NCI-H1048 (cell line): ENCODE measurements at regions not wholly inside any gene's neighbourhood (a gene's known extent, or its start where the extent isn't known, plus 50 kb on each side); places are given as distances from the start of the nearest gene placed in this dataset.
"Not testable (repeated sequence)": the region's sequence is repeated elsewhere in the genome, so short reads cannot be mapped to it uniquely, and the experiment has no call there.

Experiments used
- DNase-seq: peaks from one replicate; lab custom pipeline; 2025; lab: John Stamatoyannopoulos, UW

DNA sequence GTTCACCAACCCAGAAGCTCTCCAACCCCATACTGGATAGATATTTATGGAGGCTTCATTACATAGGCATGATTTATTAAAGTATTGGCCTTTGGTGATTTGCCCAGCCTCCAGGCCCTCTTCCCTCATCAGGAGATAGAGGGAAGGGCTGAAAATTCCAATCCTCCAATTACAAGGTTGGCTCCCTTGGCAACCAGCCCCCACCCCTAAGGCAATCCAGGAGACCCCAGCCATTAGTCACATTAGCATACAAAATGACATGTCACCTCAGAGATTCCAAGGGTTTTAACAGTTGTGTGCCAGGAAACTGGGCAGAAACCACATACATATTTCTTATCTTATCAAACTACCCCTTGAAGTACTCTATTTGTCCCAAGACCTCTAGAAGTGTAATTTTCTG, 210.0 kb downstream of the HINT1 start:
- no peak for DNase-seq

DNA sequence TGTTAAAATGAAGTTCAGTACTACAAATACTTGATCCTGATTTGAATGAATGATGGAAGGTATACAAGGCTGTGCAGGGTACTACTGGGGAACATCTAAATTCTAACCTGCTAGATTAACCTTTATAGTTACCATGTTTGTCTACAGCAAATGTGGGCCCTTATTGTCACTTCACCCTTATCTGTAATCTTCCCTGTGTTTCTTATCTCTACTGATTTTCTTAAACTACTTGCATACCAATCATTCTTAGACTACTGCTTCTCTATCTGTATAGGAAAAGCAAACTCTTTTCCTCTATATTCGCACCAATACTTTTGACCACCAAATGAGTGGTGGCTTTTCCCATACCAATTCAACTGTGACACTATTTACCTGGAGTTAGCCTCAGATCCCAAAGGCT, 210.7 kb downstream of the HINT1 start:
- DNase-seq = no peak

DNA sequence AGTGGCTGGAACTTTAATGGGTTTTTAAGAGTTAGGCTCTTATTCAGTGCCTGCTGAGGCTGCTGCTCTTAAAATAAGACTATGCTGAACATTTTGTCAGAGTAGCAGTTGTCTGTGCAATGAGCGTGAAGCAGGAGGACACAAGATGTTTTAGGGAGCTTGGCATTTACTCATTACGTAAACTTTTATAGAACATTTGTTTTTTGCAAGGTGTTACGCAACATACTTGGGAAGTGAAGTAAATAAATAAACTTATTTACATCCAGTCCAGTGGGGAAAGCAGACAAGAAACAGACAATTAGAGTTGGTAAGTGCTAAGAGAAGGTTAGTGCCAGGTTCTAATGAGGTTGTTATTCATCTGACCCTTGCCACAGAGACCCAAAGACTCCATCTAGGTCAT, 226.0 kb downstream of the HINT1 start:
- no peak for DNase-seq

DNA sequence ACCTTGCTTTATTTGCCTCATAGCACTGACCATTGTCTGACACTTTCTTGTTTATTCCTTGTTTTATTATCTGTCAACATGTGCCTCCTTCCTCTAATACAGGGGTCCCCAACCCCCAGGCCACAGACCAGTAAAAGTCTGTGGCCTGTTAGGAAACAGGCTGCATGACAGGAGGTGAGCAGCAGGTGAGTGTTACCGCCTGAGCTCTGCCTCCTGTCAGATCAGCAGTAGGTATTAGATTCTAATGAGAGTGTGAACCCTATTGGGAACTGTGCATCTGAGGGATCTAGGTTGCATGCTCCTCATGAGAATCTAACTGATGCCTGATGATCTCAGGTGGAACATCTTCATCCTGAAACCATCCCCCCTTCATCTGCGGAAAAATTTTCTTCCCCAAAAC, 228.0 kb downstream of the HINT1 start:
- DNase-seq = no peak

DNA sequence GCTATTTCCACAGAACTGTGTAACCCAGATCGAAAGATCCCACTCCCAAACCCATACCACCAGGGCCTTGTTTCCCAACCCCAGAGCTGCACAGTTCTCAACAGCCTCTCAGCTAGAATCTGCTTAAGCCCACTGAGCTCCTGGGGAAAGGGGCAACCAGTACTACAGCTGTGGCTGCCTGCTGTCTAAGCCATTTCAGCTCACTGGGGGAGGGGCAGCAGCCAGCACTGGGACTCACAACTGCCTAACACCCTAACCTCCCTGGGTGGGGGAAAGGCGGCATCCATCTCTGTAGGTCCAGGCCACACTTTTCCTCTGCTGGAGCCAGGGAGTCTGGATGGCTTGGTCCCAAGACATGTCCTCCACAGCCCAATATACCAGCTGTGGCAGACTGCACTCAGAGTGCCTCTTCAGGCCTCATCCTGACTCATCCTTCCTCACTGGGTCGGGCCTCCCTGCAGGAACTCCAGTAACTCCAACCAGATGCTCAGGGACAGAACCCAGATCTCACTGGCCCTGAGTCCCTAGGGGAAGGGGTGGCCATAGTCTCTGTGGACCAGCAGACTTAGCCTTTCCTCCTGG, 241.4 kb downstream of the HINT1 start:
- no peak for DNase-seq

DNA sequence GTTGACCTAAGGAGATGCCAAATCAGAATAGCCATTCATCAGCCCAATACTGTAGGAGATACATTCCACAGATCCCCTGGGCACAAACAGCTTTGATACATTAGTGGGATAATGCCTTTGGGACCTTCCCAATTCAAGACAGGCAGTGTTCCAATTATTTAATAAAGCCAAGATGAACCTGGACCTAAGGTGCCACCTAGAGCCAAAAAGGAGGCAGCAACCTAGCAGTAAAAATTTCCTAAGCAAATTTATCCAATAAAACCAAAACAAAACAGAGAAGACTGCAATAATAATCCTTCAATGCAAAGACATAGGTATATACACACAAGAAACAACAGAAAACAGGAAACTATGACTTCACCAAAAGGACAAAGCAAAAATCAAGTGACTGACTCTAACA, 253.0 kb downstream of the HINT1 start:
- no peak for DNase-seq

DNA sequence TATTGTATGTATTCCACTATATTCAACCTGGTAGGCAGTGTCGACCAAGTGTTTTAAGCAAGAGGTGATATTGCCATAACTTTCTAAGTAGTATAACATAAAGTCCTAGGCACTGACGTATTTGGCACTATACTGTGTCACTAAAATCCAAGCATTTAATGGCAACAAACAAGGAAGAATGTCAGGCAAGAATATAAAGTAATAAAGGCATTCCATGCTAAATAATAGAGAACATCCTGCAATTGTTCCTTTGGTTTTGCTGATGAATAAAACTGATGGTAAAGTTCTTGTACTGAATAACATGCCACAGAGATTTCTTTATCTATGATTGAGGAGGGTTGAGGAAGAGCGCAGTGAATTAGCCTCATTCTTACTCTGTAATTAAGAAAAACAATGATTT, 256.9 kb downstream of the HINT1 start:
- DNase-seq = no peak

DNA sequence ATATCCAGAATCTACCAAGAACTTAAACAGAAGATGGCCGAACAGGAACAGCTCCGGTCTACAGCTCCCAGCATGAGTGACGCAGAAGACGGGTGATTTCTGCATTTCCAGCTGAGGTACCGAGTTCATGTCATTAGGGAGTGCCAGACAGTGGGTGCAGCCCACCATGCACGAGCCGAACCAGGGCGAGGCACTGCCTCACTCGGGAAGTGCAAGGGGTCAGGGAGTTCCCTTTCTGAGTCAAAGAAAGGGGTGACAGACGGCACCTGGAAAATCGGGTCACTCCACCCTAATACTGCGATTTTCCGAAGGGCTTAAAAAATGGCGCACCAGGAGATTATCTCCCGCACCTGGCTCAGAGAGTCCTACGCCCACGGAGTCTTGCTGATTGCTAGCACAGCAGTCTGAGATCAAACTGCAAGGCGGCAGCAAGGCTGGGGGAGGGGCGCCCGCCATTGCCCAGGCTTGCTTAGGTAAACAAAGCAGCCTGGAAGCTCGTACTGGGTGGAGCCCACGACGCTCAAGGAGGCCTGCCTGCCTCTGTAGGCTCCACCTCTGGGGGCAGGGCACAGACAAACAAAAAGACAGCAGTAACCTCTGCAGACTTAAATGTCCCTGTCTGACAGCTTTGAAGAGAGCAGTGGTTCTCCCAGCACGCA, 267.4 kb downstream of the HINT1 start:
- not testable (repeated sequence) for DNase-seq

DNA sequence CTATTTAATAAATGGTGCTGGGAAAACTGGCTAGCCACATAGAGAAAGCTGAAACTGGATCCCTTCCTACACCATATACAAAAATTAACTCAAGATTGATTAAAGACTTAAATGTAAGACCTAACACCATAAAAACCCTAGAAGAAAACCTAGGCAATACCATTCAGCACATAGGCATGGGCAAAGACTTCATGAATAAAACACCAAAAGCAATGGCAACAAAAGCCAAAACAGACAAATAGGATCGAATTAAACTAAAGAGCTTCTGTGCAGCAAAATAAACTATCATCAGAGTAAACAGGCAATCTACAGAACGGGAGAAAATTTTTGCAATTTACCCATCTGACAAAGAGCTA, 267.9 kb downstream of the HINT1 start:
- not testable (repeated sequence) for DNase-seq

DNA sequence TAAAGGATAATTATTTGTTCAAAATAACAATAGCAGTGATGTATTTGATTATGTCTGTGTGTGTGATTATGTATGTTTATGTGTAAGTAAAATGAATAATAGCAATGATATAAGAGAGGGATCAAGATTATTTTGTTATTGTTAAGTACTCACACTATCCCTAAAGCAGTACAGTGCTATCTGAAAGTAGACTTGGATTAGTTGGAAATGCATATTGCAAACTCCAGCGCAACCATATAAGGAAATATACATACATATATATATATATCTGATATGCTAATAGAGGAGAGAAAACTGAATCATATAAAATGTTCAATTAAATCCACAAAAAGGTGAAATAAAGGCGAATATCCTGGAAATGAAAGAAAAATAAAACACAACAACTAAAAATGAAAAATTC, 268.4 kb downstream of the HINT1 start:
- no peak for DNase-seq

DNA sequence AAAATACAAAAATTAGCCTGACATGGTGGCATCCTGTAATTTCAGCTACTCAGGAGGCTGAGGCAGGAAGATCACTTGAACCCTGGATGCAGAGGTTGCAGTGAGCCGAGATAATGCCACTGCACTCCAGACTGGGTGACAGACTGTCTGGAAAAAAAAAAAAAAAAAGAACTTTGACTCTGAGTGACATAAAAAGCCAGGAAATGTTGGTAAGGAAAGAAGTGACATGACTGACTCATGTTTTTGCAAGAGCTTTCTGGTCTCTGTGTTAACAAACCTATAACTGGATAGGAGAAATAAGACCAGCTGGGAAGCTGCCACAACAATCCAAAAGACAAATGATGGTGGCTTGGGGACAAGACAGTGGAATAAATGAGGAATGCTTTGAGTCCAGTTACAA, 272.1 kb downstream of the HINT1 start:
- no peak for DNase-seq

DNA sequence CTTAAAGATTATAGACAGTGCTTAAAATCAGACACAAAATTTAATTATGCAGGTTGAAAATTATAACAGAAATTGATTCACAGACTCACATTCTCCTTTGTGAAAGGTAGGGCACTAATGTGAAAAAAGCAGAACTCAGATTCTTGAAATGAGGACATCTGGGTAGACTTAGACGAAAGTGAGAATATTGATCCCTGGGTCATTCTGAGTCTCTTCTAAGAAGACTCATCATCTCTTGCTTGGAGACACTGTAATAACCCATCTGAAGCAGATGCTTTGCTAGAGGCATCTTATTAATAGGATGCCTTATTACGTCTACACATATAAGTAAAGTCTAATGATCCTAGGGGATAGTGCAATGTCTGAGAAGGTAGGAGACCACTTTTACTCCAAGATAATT, 274.4 kb downstream of the HINT1 start:
- DNase-seq = no peak

DNA sequence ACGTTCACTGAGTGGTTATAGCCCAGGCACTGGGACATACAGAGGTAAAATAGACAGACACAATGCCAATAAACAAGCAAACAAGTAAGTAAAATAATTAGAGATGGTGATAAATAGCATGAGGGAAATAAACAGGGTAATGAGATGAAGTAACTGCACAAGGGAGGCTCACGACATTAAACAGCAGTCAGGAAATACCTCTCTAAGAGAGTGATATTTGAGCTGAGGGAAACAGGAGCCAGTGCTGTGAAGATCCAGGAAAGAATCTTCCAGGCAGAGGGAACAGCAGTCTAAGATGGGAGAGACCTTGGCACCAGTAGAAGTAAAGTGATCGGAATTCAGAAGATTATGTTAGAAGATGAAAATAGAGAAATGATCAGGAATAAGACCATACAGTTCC, 279.4 kb downstream of the HINT1 start:
- no peak for DNase-seq

DNA sequence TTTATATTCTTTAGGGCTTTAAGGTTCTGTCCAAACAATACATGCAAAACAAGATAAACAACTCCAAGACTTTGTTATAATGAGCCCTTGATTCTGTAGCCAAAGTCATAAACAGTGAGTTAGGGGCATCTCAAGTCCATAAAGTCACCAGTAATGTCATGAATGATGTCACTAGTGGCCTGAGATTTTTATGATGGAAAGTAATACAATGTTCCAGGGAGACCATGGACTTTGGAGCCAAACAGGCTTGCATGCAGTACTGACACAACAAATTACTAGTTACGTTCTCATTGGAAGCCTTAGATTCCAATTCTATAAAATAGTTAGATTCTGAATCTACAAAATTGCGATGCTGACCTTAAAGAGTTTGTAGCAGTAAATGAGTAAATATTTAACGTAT, 280.0 kb downstream of the HINT1 start:
- no peak for DNase-seq

DNA sequence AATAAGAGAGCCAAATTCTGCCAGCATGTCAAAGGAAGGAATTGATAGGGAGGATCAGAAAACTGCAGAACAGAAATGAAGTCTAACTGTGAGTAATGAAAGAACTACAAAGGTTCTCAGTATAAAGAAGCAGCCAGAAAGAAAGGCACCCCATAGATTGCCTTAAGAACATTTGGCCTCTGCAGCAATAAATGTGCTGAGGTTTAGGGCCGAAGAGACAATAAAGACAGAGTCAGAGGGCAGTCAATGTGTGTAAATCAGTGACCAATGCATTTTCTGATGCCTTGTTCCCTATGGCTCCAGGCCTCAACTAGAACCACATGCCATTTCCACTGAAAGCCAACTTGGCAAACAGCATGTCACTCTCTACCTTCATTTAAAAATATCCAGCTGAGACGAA, 281.0 kb downstream of the HINT1 start:
- no peak for DNase-seq

DNA sequence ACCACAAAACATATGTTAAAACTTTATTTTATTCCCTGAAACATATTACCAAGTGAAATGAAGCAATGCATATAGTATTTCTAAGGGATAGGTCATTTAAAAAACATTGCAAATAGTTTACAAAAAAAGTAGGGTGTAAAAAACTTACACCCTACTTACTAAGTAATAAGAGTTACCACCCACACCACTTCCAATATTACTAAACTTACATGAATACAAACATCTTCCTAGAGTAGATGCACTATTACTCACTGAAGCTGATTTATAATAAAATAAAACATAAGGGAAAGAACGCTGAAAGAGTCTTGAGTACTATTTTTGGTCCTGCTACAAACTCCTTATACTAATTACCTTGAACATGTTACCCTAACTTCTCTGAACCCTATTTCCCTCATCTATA, 289.4 kb downstream of the HINT1 start:
- DNase-seq = no peak

DNA sequence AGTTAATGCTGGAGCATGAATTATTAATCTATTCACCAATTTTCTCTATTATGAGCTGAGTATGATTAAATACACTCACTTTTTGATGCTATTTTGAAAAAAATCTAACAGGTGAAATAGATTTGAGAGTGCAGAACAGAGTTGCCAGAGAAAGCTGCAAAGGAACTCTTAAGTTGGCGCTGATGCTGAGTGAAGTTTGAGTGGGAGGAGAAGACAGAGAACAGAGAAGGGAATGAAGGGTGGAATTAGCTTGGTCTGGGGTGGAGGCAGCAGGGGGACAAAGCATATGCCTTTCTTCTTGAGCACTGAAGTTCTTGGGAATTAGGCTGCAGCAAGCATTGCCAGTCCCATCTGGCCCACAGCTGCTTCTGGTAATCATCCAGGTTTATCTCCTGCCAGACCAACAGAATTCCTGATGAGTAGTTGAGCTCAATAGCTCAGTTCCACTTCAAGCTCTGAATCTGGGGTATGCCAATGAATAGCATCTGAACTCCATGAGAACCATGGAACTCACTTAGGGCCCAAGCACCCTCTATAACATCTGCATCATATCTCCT, 290.1 kb downstream of the HINT1 start:
- no peak for DNase-seq

DNA sequence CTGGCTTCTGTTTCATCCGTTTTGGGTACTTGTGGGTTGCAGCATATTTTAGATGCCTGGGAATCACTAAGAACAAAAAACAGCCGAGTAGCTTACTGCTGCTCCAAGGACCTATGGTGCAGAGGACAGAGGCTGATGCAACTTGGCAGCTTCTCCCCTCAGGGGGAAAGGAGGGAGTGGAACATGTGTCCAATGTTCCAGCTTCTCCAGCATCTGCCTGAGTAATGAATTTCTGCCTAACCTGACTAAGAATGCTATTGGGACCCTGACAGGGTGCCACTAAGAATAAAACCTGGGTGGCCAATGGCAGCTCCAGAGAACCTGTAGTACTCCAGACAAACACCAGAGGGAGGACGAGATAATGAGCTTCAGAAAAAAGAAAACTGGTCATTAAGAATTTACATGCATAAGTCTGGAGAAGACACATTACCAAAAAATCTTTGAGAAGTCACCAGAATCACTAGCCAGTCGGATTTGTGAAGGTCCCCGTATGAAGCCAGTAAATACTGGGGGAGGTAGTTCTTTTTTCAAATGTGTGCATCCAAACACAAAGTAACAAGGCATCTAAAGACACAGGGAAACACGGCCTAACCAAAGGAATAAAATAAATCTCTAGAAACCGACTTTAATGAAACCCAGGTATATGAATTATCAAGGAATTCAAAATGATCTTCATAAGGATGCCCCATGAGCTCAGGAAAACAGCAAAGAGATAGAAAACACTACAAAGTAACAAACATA, 293.5 kb downstream of the HINT1 start:
- DNase-seq = no peak

DNA sequence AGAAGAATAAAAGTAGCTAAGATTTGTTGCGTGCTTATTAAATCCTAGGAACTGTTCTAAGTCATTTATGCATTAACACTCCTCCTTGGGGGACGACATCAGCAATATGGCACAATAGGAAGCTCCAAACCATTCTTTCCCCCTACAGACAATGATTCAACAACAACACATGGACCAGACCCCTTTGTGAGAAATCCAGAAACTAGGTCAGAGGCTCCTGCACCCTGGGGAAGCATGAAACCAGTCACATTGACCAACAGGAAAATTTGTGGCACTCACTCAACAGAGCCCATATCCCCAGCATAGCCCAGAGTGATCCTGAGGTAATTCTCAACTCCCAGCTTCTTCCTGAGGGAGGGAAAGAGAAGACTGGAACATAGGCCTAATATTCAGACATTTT, 294.4 kb downstream of the HINT1 start:
- DNase-seq = no peak

DNA sequence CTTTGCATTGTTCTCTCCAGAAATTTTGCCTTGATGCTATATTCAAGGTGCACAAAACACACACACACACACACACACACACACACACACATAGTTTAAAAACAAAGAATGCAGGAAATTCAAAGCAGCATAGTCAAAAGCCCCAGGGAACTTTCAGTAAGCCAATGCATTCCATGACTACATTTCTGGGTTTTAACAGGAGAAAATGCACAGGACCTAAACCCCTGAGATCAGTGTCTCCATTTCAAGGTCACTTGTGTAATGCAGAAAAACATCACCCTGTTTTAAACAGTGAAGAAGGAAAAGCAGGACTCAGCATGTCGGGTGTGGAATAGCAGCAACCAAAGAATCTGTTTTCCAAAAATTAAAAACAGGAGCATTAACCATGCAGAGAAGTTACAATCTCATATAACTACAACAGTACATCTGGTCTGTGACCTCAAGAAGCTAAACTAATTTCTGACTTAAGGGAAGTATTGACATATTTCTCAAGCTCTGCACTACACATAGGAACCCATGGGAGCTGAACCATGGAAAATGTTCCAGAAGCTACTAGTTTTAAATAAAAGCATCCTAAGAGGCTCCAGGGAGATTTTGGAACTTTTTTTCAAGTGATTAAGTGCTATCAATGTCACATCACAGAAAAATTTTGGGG, 296.7 kb downstream of the HINT1 start:
- DNase-seq = no peak

DNA sequence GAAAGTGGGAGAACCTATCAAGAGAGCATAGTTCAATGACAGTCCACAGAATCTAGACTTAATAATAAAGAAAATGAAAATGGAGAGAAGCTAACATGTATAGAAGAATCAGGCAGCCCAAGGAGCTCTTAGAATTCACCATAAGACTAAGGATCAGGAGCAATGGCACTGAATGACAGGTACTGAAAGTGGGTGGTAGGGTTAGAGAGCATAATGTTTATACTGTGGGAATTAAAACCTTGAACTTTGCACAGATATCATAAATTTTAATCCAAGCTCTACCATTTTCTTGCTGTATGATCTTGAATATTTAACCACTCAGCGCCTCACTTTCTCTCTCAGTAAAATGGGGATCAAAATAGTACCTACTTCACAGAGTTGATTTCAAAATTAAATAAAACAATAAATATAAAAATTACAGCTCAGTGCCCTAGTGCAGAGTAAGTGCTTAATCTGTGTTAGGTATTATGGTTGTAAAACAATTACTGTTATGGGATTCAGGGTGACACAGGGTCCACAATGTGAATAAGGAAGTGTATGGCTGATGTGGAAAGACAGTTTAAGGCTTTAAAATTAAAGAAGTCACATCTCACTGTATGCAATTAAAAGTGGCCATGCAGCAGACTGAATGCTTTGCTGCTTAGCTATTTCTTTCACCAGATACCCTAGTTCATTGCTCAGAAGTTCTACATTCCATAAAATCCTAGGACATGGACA, 319.8 kb downstream of the HINT1 start:
- DNase-seq = no peak
